PFSK-1 (cell line): ENCODE measurements at regions not wholly inside any gene's neighbourhood (a gene's known extent, or its start where the extent isn't known, plus 50 kb on each side); places are given as distances from the start of the nearest gene placed in this dataset.

Experiments used
- TAF1 ChIP-seq: IDR thresholded peaks from 2 replicates; pipeline ENCODE4 v1.6.1; 2012; ENCODE audit warnings: low read length, control low read depth, borderline replicate concordance; ENCODE audit not compliant: insufficient read depth
- TF ChIP-seq, protein P1 (sequence below), 2 experiments: IDR thresholded peaks; 2 replicates each; pipeline versions ENCODE4 v1.6.1 to v1.8.0; 2011 to 2012; ENCODE audit warnings: low read depth in 2 of 2, low read length in 2 of 2, control low read depth in 1 of 2, inconsistent platforms in 1 of 2, mild to moderate bottlenecking in 1 of 2, moderate library complexity in 1 of 2; ENCODE audit not compliant: insufficient read depth in 1 of 2

DNA sequence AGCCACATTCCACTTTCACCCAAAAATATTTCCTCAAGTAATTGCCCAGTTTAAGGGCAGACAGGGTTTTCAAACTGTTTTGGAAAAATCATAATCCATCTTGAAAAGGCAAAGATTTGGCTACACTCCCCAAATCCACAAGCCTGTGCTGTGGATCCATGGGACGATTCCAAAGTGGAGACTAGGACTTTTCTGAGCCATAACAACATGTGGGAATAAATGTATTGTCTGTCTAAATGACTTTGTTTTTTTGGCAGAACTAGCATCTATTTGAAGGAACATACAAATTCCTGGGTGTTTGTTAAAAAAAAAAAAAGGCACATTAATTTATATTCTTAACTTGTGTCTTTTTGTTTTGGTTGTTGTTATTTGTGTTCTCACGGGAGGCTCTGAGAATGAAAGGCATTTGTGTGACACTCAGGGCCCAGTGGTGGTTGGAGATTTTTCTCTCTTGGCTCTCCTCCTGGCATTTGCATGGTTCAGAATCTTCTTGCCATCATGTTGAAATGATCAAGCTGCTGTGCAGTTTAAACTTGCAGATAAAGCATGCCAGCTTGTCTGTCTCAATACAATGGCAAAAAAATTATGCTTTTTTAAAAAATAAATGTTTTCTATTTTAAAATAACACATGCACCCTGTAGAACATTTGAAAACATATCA is 277.4 kb downstream of the EN1 start:
- TF ChIP-seq, protein P1, sequence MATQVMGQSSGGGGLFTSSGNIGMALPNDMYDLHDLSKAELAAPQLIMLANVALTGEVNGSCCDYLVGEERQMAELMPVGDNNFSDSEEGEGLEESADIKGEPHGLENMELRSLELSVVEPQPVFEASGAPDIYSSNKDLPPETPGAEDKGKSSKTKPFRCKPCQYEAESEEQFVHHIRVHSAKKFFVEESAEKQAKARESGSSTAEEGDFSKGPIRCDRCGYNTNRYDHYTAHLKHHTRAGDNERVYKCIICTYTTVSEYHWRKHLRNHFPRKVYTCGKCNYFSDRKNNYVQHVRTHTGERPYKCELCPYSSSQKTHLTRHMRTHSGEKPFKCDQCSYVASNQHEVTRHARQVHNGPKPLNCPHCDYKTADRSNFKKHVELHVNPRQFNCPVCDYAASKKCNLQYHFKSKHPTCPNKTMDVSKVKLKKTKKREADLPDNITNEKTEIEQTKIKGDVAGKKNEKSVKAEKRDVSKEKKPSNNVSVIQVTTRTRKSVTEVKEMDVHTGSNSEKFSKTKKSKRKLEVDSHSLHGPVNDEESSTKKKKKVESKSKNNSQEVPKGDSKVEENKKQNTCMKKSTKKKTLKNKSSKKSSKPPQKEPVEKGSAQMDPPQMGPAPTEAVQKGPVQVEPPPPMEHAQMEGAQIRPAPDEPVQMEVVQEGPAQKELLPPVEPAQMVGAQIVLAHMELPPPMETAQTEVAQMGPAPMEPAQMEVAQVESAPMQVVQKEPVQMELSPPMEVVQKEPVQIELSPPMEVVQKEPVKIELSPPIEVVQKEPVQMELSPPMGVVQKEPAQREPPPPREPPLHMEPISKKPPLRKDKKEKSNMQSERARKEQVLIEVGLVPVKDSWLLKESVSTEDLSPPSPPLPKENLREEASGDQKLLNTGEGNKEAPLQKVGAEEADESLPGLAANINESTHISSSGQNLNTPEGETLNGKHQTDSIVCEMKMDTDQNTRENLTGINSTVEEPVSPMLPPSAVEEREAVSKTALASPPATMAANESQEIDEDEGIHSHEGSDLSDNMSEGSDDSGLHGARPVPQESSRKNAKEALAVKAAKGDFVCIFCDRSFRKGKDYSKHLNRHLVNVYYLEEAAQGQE (IDR thresholded peaks at IDR 0.05; ENCODE audit: insufficient read depth in 1 of 2, low read depth in 2 of 2, low read length in 2 of 2): no peak
- TF ChIP-seq TAF1: no peak
